Omental fat pad (tissue), 3 donors: ENCODE measurements at regions not wholly inside any gene's neighbourhood (a gene's known extent, or its start where the extent isn't known, plus 50 kb on each side); places are given as distances from the start of the nearest gene placed in this dataset.
A peak's percentile ranks its signal among the peaks of the same experiment; 100 is the strongest.

ENCODE experiments used
- ATAC-seq: fragments of 150-250 bp; one replicate; pipeline ENCODE4 v1.9.1; 2016; ENCODE audit warnings: mild to moderate bottlenecking, moderate library complexity; ENCODE audit not compliant: low FRiP score
- DNase-seq: peaks from one replicate; pipeline ENCODE4 v3.0.0-alpha.2; 2019; ENCODE audit warnings: low spot score
- TF ChIP-seq, protein P1 (sequence below), 3 donors: fragments of 450-650 bp; IDR thresholded peaks; one replicate each; pipeline ENCODE4 v1.5.1; 2016 to 2017; ENCODE audit warnings: antibody characterized with exemption in 3 of 3, mild to moderate bottlenecking in 3 of 3, moderate library complexity in 2 of 3

- no peak for ATAC-seq
- DNase-seq, result no peak
- TF ChIP-seq, protein P1, sequence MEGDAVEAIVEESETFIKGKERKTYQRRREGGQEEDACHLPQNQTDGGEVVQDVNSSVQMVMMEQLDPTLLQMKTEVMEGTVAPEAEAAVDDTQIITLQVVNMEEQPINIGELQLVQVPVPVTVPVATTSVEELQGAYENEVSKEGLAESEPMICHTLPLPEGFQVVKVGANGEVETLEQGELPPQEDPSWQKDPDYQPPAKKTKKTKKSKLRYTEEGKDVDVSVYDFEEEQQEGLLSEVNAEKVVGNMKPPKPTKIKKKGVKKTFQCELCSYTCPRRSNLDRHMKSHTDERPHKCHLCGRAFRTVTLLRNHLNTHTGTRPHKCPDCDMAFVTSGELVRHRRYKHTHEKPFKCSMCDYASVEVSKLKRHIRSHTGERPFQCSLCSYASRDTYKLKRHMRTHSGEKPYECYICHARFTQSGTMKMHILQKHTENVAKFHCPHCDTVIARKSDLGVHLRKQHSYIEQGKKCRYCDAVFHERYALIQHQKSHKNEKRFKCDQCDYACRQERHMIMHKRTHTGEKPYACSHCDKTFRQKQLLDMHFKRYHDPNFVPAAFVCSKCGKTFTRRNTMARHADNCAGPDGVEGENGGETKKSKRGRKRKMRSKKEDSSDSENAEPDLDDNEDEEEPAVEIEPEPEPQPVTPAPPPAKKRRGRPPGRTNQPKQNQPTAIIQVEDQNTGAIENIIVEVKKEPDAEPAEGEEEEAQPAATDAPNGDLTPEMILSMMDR (IDR thresholded peaks at IDR 0.05), result no peak
Observed at GRCh38 chrX:45524296-45524695, 323.6 kb upstream of the DIPK2B start.

- TF ChIP-seq, protein P1 (IDR thresholded peaks at IDR 0.05), result no peak
- DNase-seq (no peak), ATAC-seq (no peak)
Observed at GRCh38 chrX:45518552-45518951, 317.9 kb upstream of the DIPK2B start.

- ATAC-seq (peak; percentile 51), DNase-seq (no peak)
- TF ChIP-seq, protein P1 (IDR thresholded peaks at IDR 0.05), result no peak
Observed at GRCh38 chrX:45517090-45517973, 316.7 kb upstream of the DIPK2B start.

DNA sequence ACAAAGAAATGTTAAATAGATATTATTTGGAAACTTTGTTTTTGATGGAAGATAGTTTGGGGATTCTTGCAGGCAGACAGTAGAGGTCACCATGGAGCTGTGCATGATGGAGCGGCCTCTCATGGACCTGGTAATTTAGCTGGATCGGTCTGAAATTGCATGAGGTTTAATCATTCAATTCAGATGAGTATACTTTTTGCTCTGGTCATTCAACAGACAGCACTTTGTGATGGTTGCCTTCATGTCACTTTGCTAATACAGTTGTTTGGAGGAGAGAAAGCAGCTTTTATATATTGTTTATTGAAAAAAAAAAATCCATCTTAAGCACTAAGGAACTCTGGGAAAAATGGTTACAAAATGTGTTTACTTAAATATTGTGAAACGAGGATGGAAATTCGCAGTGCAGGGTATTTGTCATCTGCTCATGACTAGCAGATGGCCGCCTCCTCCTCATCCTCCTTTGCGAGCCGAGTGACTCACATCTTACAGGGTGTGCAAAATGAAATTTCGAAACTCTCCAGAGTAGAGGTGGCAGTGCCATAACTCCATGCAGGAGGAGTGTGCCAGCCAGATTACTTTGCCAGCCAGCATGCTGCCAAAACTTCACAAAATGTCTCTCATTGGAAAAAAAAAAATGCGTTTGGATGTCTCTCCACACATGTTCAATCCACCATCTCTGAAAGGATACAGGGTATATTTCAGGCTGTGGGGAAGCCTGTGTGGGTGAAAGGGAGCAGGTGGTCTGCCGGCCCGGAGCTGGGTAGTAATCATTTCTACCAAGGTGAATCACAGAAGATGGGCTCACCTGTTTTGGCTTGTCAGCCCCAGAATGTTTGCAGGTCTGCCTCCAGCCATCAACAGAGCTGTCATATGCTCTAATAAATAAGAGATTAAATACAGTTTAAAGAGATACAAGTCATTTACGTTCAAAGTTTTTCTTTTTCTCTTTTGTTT lies 314.9 kb upstream of the DIPK2B start:
- DNase-seq, result peak; percentile 56
- TF ChIP-seq, protein P1 (IDR thresholded peaks at IDR 0.05), result no peak

GRCh38 chrX:45513042-45513441 lies 312.4 kb upstream of the DIPK2B start:
- ATAC-seq (no peak), DNase-seq (no peak)
- TF ChIP-seq, protein P1 (IDR thresholded peaks at IDR 0.05), result no peak

More for the DNA sequence above, 314.9 kb upstream of the DIPK2B start:
- ATAC-seq, result peak; percentile 90

GRCh38 chrX:45508454-45508853 lies 307.8 kb upstream of the DIPK2B start:
- DNase-seq, result no peak
- ATAC-seq, result no peak
- TF ChIP-seq, protein P1 (IDR thresholded peaks at IDR 0.05), result no peak
